ENCODE measurements at regions not wholly inside any gene's neighbourhood (a gene's known extent, or its start where the extent isn't known, plus 50 kb on each side); places are given as distances from the start of the nearest gene placed in this dataset.
"Not testable (repeated sequence)": the region's sequence is repeated elsewhere in the genome, so short reads cannot be mapped to it uniquely, and the experiment has no call there.

GRCh38 chr2:47694451-47694850 lies 88.5 kb upstream of the MSH6 start:
- Histone ChIP-seq H2BK12ac (ENCODE audit: low read depth, low read length) (0 out of 2 replicates have a peak overlapping the region, but pooled peaks have one; percentile 93), H3K18ac (ENCODE audit: extremely low read depth, low read length) (peak overlapping the region; percentile 49), H2BK120ac (replicated peaks; ENCODE audit: low read depth, low read length) (peak overlapping the region; percentile 47), H2BK5ac (ENCODE audit: low read depth, low read length) (peak overlapping the region; percentile 97), H3K4me1 (replicated peaks in 1 of 4; ENCODE audit: control insufficient read depth in 3 of 4, insufficient read depth in 4 of 4, low read length in 3 of 4) (peaks cover 11 to 33% (median 20%) of the 10 kb centered on the region in 4 experiments; a peak in 6 of 7 replicates), H2AK5ac (ENCODE audit: low read depth, low read length) (peak overlapping the region; percentile 45; the same call in 1 of the 2 replicates), H2BK20ac (ENCODE audit: low read length) (peak overlapping the region; percentile 86; the same call in 1 of the 2 replicates), H4K91ac (replicated peaks; ENCODE audit: insufficient read length, low read length) (peak overlapping the region; percentile 14), H3K4ac (replicated peaks; ENCODE audit: insufficient read length, low read depth, low read length) (peak overlapping the region; percentile 6)
- ChIA-PET CTCF (ENCODE audit: partially characterized antibody) (interaction anchor here (1.6 to 2.4 kb wide), 2 partner anchors 18 to 40 kb away, joined by 7 to 10 read pairs; no protein-coding TSS in a partner anchor), POLR2A (ENCODE audit: partially characterized antibody) (interaction anchor here (1.0 kb wide), 1 partner anchor 42 kb away, joined by 3 read pairs; no protein-coding TSS in a partner anchor)
- H3K36me3 ChIP-seq (ENCODE audit: control insufficient read depth in 2 of 4, insufficient read depth in 4 of 4, low read length in 3 of 4); H2AFZ ChIP-seq (ENCODE audit: low read length); H4K5ac ChIP-seq (ENCODE audit: insufficient read length, low read depth, low read length); H3K27me3 ChIP-seq (replicated peaks in 1 of 4; ENCODE audit: control insufficient read depth in 3 of 4, extremely low read depth in 1 of 4, insufficient read depth in 3 of 4, low read length in 3 of 4); H2BK15ac ChIP-seq (ENCODE audit: low read length); H3K79me1 ChIP-seq (ENCODE audit: low read depth, low read length); H3K27ac ChIP-seq (ENCODE audit: low read depth, low read length); H3K23ac ChIP-seq (ENCODE audit: insufficient read length); H3K9me3 ChIP-seq (ENCODE audit: insufficient read depth in 2 of 2, low read depth in 1 of 2, low read length in 1 of 2); H3K23me2 ChIP-seq (ENCODE audit: low read depth, low read length); H3K79me2 ChIP-seq (ENCODE audit: control insufficient read depth in 1 of 2, insufficient read depth in 2 of 2, low read length in 2 of 2); FAIRE-seq; DNase-seq (ENCODE audit: low read depth in 1 of 2, low spot score in 2 of 2); H4K20me1 ChIP-seq (replicated peaks in 1 of 2; ENCODE audit: control insufficient read depth in 1 of 2, insufficient read depth in 2 of 2, low read length in 2 of 2); H3K56ac ChIP-seq (replicated peaks; ENCODE audit: insufficient read length, low read depth, low read length); H4K8ac ChIP-seq (ENCODE audit: extremely low read depth, insufficient read depth, low read length); H3K4me3 ChIP-seq (ENCODE audit: extremely low read depth in 1 of 4, insufficient read depth in 2 of 4, low read depth in 3 of 4, low read length in 4 of 4); H3K4me2 ChIP-seq (ENCODE audit: insufficient read depth in 1 of 2, low read depth in 2 of 2, low read length in 2 of 2); H3K14ac ChIP-seq (ENCODE audit: insufficient read length); H3K9ac ChIP-seq (replicated peaks in 1 of 4; ENCODE audit: extremely low read depth in 1 of 4, low read depth in 3 of 4, low read length in 3 of 4): not testable (repeated sequence)
- WGBS, 2 experiments (ENCODE audit: extremely low coverage in 1 of 2, insufficient coverage in 1 of 2, insufficient read length in 1 of 2, insufficient replicate concordance in 2 of 2, low coverage in 1 of 2, low lambda C conversion rate in 2 of 2, missing lambda C conversion rate in 1 of 2): 96% methylated on average over 13 of the region's 13 CpGs; no CpG with 5 or more reads in 1 of the 2 experiments

- H3K9ac ChIP-seq (replicated peaks in 1 of 4; ENCODE audit: extremely low read depth in 1 of 4, low read depth in 3 of 4, low read length in 3 of 4); H4K8ac ChIP-seq (ENCODE audit: extremely low read depth, insufficient read depth, low read length); H3K27me3 ChIP-seq (replicated peaks in 1 of 4; ENCODE audit: control insufficient read depth in 3 of 4, extremely low read depth in 1 of 4, insufficient read depth in 3 of 4, low read length in 3 of 4); H3K56ac ChIP-seq (replicated peaks; ENCODE audit: insufficient read length, low read depth, low read length); CTCF ChIA-PET (ENCODE audit: partially characterized antibody); H2BK20ac ChIP-seq (ENCODE audit: low read length); H4K91ac ChIP-seq (replicated peaks; ENCODE audit: insufficient read length, low read length); H3K23me2 ChIP-seq (ENCODE audit: low read depth, low read length); H3K4me3 ChIP-seq (ENCODE audit: extremely low read depth in 1 of 4, insufficient read depth in 2 of 4, low read depth in 3 of 4, low read length in 4 of 4); H3K4me2 ChIP-seq (ENCODE audit: insufficient read depth in 1 of 2, low read depth in 2 of 2, low read length in 2 of 2); H3K79me2 ChIP-seq (ENCODE audit: control insufficient read depth in 1 of 2, insufficient read depth in 2 of 2, low read length in 2 of 2); H2BK5ac ChIP-seq (ENCODE audit: low read depth, low read length); H4K20me1 ChIP-seq (replicated peaks in 1 of 2; ENCODE audit: control insufficient read depth in 1 of 2, insufficient read depth in 2 of 2, low read length in 2 of 2); POLR2A ChIA-PET (ENCODE audit: partially characterized antibody); H3K4ac ChIP-seq (replicated peaks; ENCODE audit: insufficient read length, low read depth, low read length); FAIRE-seq; DNase-seq (ENCODE audit: low read depth in 1 of 2, low spot score in 2 of 2); H2AFZ ChIP-seq (ENCODE audit: low read length); H2BK12ac ChIP-seq (ENCODE audit: low read depth, low read length); H3K27ac ChIP-seq (ENCODE audit: low read depth, low read length); H3K18ac ChIP-seq (ENCODE audit: extremely low read depth, low read length); H2BK120ac ChIP-seq (replicated peaks; ENCODE audit: low read depth, low read length); H3K14ac ChIP-seq (ENCODE audit: insufficient read length); H3K36me3 ChIP-seq (ENCODE audit: control insufficient read depth in 2 of 4, insufficient read depth in 4 of 4, low read length in 3 of 4); H4K5ac ChIP-seq (ENCODE audit: insufficient read length, low read depth, low read length); H2BK15ac ChIP-seq (ENCODE audit: low read length); H3K79me1 ChIP-seq (ENCODE audit: low read depth, low read length); H3K23ac ChIP-seq (ENCODE audit: insufficient read length); H3K9me3 ChIP-seq (ENCODE audit: insufficient read depth in 2 of 2, low read depth in 1 of 2, low read length in 1 of 2): not testable (repeated sequence)
- 97% methylated on average over 36 of the region's 44 CpGs; no CpG with 5 or more reads in 1 of the 2 experiments for WGBS, 2 experiments (ENCODE audit: extremely low coverage in 1 of 2, insufficient coverage in 1 of 2, insufficient read length in 1 of 2, insufficient replicate concordance in 2 of 2, low coverage in 1 of 2, low lambda C conversion rate in 2 of 2, missing lambda C conversion rate in 1 of 2)
- H2AK5ac ChIP-seq (ENCODE audit: low read depth, low read length): 0 out of 2 replicates have a peak overlapping the region, but pooled peaks have one; percentile 39
- peaks cover 7 to 11% (median 8%) of the 10 kb centered on the region in 4 experiments for H3K4me1 ChIP-seq (replicated peaks in 1 of 4; ENCODE audit: control insufficient read depth in 3 of 4, insufficient read depth in 4 of 4, low read length in 3 of 4)
These were observed 92.1 kb upstream of the MSH6 start for GRCh38 chr2:47690706-47691325.

Measured in H1 (cell line).